ENCODE measurements at regions not wholly inside any gene's neighbourhood (a gene's known extent, or its start where the extent isn't known, plus 50 kb on each side); places are given as distances from the start of the nearest gene placed in this dataset.
"Not testable (repeated sequence)": the region's sequence is repeated elsewhere in the genome, so short reads cannot be mapped to it uniquely, and the experiment has no call there.

GRCh38 chr12:86709017-86709416, 452.8 kb upstream of the MGAT4C start:
- not testable (repeated sequence) for DNase-seq (ENCODE audit: low read depth)

GRCh38 chr12:86698641-86698980, 442.4 kb upstream of the MGAT4C start:
- no peak for DNase-seq (ENCODE audit: low read depth)

- DNase-seq (ENCODE audit: low read depth), result no peak
These were observed 441.9 kb upstream of the MGAT4C start for GRCh38 chr12:86697916-86698640.

DNA sequence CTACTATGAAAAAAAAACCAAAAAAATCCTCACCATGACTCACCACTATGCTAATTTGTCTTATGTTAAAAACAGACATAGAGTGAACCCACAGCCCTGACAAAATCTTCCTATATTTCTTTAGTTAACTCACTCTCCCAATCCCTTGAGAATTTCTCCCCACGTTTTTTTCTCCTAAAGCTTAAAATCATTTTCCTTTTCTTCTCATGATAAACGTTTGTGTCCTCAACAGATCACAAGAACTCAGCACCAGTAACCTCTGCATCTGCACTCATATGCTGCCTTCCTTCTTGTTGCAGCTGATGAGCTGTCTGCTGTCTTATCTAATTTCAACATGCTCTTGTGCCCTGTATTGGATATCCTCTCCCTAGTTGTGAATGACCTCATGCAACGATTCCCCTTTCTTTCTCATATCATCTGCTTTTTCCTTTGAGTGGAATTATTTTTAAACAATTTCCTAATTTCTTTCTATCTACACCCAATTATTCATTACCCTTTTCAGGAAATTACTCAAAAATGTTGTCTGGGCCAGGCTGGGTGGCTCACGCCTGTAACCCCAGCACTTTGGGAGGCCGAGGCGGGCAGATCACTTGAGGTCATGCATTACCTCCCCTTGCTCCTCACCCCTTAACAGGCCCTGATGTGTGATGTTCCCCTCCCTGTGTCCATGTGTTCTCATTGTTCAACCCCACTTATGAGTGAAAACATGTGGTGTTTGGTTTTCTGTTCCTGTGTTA, 427.5 kb upstream of the MGAT4C start:
- DNase-seq (ENCODE audit: low read depth), result peak; percentile 9

DNA sequence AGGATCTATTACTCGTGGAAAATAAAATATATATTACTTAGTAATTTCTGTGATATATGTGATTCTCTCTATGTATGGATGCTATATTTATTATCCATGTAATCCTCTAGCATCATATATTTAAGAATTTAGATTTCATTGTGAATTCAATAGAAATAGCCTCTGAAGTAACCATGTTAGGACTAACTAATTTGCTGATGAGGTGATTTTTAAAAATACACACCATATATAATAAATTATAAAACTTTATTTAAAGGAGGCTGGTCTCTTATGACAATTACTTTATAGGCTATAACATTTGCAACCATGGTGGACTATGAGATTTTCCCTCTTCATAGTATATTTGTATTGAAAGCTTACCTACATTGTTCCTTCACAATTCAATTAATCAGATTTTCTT, 424.9 kb upstream of the MGAT4C start:
- no peak for DNase-seq (ENCODE audit: low read depth)

GRCh38 chr12:86675197-86675596, 419.0 kb upstream of the MGAT4C start:
- DNase-seq (ENCODE audit: low read depth), result no peak

DNA sequence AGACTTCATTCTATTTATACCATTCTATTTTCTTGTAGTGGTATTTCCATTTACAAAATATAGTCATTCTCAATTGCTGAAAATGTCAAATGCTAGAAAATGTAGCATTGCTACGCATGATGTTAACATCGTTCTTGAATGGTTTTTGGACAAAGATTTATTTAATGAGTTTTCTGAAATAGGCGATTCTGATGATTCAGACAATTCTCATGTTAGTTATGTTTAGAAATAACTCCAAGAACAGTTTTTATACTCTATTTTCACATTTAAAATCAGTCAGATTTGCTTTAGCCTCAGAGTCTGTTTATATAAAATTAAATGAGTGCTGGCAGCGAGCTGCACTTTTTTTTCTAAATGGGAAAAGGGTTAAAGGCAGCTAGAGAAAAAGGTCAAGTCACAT, 414.8 kb upstream of the MGAT4C start:
- DNase-seq (ENCODE audit: low read depth), result peak; percentile 2

DNA sequence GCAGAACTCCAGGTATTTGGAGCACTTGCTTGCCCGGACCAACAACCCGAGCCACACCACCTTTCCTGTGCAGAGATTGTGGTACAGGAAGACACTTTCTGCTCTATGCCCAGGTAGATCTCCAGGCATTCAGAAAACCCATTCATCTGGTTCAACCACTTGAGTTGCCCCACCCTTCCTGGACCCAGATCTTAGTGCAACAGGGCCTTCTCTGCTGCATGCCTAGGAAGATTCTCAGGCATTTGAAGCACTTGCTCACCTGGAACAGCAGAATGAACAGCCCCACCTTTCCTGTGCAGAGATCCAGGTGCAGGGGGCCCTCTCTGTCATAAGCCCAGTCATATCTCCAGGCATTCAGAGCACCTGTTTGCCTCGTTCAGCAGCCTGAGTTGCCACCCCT, 412.8 kb upstream of the MGAT4C start:
- no peak for DNase-seq (ENCODE audit: low read depth)

DNA sequence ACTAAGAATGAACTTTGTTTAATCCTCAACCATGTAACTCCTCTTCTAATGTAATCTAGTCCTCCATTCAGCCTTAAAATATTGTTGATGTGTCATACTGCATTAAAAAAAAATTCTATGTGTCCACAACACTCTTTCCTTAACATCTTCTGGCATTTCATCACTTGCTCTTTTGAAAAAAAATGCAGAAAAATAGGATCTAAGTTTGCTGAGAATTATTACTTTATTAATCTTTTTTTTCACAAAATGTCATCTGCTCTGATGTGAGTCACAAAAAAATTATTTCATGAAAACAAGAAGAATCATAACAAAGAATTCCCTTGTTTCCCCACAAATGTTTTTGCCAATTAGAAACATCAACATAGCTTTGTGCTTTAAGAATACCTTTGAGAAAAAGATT, 410.1 kb upstream of the MGAT4C start:
- no peak for DNase-seq (ENCODE audit: low read depth)

DNA sequence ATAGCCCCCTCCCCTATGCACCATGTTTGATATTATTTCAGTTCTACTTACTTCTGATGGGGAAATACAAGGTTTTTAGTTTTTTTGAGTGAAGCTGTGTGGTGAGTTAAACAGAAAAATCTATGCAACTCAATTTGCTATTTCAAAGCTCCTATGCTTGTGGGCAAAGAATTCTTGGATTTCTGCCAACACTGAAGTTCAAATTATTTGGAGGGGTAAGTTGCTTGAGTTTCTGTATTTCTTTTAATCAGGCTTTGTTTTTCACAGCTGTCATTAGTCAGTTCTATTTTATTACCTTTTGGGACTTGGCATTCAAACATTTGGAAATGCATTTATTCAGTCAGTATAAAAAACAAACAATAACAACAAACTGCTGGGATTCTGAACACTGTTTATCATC, 407.5 kb upstream of the MGAT4C start:
- DNase-seq (ENCODE audit: low read depth), result peak; percentile 46

DNA sequence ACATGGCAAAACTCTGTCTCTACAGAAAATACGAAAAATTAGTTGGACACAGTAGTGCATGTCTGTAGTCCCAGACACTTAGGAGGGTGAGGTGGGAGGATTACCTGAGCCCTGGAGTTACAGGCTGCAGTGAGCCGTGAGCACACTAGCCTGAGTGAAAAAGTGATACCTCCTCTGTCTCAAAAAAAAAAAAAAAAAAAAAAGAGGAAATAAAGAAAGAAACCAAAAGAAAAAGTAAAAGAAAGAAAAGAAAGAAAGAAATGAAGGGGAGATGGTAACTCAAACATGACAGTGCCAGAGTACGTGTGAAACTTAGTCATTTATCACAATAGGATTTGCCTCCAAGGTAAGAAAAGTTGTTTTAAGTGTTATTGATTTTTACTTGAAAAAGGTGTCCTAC, 407.0 kb upstream of the MGAT4C start:
- no peak for DNase-seq (ENCODE audit: low read depth)

GRCh38 chr12:86662464-86662863, 406.3 kb upstream of the MGAT4C start:
- no peak for DNase-seq (ENCODE audit: low read depth)

- peak; percentile 84 for DNase-seq (ENCODE audit: low read depth)
These were observed 404.4 kb upstream of the MGAT4C start for GRCh38 chr12:86660488-86661147.

- DNase-seq (ENCODE audit: low read depth), result no peak
These were observed 403.8 kb upstream of the MGAT4C start for GRCh38 chr12:86659985-86660384.

DNA sequence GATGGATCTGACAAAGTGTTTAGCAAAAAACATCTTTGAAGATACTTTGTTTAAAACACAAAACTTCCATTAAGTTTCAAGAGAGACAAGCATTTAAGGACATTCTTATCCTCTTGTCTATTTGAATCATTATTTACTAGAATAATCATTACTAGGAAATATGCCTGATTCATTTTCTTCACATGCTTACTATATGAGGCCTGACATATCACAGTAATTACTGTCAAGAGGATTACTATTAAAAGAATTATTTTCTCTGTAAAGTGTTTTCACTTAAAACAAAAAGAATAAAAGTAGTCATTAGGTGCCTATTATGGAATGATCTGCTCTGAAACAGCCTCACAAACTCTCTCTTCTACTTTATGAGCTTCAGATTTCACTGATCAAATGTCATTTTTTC, 402.1 kb upstream of the MGAT4C start:
- DNase-seq (ENCODE audit: low read depth), result no peak

DNA sequence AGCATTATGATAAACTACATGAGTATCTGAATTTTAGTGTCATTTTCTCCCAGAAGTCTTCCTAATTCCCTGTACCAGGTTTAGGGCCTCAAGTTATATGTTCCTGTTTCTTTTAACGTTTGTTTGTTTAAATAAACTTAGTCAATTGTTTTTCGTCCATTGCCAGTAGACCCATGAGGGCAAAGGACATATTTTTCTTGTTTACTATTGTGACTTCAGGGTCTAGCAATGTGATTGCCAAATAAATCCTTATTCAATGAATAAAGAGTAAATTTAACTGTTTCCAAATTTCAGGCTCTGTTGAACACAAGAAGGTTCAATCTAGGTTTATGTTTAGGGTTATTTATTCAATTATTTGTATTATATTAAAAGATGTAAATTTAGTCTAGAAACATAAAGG, 391.6 kb upstream of the MGAT4C start:
- DNase-seq (ENCODE audit: low read depth), result no peak

DNA sequence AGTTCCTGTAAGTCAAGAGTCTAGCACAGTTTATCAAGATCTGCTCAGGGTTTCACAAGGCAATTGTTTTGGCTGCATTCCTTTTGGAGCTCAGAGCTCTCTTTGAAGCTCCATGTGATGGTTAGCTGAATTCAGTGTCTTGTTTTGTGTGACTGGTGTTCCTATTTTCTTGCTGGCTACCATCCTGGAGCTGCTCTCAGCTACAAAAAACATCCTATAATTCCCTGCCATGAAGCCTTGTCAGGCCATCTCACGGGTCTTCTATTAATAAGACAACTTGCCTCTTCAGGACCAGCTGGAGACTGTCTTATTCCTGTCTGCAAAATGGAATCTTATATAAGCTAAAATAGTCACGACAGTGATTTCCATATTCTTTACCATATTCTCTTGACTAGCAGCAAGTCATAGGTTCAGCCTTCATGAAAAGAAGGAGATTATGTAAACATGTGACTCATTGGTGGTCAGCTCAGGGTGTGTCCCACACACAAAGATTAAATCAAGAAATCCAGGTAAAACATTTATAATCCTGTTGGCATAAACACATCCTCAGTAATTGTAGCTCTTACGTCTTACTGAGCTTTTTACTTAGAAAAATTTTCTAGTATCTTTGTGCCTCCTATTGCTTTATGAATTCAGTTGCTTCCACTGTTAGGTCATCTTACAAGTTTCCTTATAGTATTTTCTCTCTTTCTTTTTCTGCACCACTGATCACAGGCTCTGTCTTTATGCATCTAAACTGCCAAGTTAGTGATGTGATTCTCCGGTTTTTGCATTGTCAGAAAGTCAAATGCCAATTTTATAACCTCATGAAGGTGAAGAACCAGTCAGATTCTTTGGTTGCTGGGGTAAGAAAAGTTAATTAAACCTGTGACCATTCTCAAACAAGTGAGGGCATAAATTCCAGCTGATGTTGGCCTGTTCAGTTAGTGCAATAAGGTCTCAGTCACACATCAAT, 378.5 kb upstream of the MGAT4C start:
- peak; percentile 60 for DNase-seq (ENCODE audit: low read depth)

GRCh38 chr12:86627001-86627400, 370.8 kb upstream of the MGAT4C start:
- no peak for DNase-seq (ENCODE audit: low read depth)

GRCh38 chr12:86623267-86623666, 367.1 kb upstream of the MGAT4C start:
- peak; percentile 2 for DNase-seq (ENCODE audit: low read depth)

DNA sequence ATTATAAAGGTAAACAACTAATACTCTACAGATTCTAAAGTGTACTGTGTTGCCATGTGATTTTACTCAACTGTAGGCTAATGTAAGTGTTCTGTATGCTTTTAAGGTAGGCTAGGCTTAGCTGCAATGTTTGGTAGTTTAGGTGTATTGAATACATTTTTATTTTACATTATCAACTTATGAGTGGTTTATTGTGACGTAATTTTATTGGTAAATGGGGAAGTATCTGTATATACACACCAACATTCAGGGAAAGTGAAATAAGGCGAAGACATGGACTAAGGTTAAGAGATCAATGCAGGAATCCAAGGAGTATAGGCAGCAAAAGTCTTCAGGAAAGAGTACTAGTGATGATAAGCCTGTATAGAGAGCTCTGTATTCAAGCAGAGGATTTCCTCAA, 365.8 kb upstream of the MGAT4C start:
- no peak for DNase-seq (ENCODE audit: low read depth)

GRCh38 chr12:86613311-86613710, 357.1 kb upstream of the MGAT4C start:
- no peak for DNase-seq (ENCODE audit: low read depth)

DNA sequence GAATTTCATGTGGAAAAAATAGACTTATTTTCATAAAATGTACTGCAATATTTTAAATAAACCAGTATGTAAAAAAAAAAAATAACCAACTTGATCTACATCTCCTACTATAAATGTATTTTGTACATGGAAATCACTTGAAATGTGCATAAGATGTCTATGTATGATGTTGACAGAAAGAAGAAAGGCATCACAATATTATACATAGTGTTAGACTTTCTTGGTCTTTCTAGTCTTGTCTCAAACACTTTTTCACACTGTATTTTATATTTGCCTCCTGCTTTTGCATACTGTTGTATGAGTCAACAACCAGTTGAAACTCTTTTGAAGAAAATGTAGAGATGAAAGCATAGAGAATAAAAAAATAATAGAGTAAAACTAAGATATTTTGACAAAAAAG, 352.4 kb upstream of the MGAT4C start:
- DNase-seq (ENCODE audit: low read depth), result no peak

All from M059J (cell line).